Esophagus (tissue), 2 donors: ENCODE measurements at regions not wholly inside any gene's neighbourhood (a gene's known extent, or its start where the extent isn't known, plus 50 kb on each side); places are given as distances from the start of the nearest gene placed in this dataset.
"Not testable (repeated sequence)": the region's sequence is repeated elsewhere in the genome, so short reads cannot be mapped to it uniquely, and the experiment has no call there.

Experiments
- H3K27ac ChIP-seq, 2 donors: one replicate each; pipeline ENCODE4 v1.5.1; 2013; ENCODE audit warnings: low read depth in 2 of 2, mild to moderate bottlenecking in 2 of 2, inconsistent platforms in 1 of 2, low read length in 1 of 2, moderate library complexity in 1 of 2
- H3K27me3 ChIP-seq, 2 donors: one replicate each; pipeline ENCODE4 v1.6.1; 2013; ENCODE audit warnings: low read length in 2 of 2, control low read depth in 1 of 2, mild to moderate bottlenecking in 1 of 2; ENCODE audit not compliant: insufficient read depth in 2 of 2, control insufficient read depth in 1 of 2
- H3K36me3 ChIP-seq, 2 donors: one replicate each; pipeline ENCODE4 v1.6.1; 2013; ENCODE audit warnings: low read length in 1 of 2; ENCODE audit not compliant: control insufficient read depth in 2 of 2, insufficient read depth in 2 of 2
- H3K4me1 ChIP-seq, 2 donors: one replicate each; pipeline ENCODE4 v1.6.1; 2013; ENCODE audit warnings: low read length in 1 of 2; ENCODE audit not compliant: control insufficient read depth in 2 of 2, insufficient read depth in 2 of 2
- H3K4me3 ChIP-seq, 2 donors: one replicate each; pipeline ENCODE4 v1.5.1; 2013; ENCODE audit warnings: low read length in 2 of 2, mild to moderate bottlenecking in 2 of 2, low read depth in 1 of 2, moderate library complexity in 1 of 2
- H3K9me3 ChIP-seq, 2 donors: one replicate each; pipeline ENCODE4 v1.6.1; 2013; ENCODE audit warnings: mild to moderate bottlenecking in 2 of 2, low read depth in 1 of 2, low read length in 1 of 2, moderate library complexity in 1 of 2; ENCODE audit not compliant: control insufficient read depth in 2 of 2, insufficient read depth in 1 of 2
- WGBS, 2 donors: extraction: QIAGEN DNeasy Blood & Tissue Kit; methylation state at CpG; one replicate each; pipeline ENCODE4 v1.1.7; 2013; 5-methylcytosine and 5-hydroxymethylcytosine counted together
- donor health status: healthy with polysubstance abuse.
- donor health status: Bipolar disorder and iron deficiency.

DNA sequence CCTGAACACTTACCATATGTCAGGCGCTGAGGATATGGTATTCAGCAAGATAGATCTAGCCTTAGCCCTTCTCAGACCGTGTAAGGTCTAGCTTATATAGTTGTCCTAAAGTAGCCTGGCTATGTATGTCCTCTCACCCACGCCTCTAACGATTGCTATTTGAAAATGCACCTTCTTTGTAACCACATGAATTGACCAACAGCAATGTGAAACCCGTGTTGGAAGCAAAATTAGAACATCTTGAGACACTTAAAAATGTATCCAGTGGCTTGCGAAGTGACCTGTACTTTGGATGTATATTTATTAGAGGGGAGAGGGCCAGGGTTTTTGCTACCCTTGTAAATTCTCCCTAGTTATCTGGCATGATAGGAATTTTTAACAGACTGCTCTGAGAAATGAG is 860.0 kb upstream of the ZEB2 start:
- H3K27ac ChIP-seq = no peak overlapping the region
- 87 to 90% methylated on average over 6 of the region's 6 CpGs for WGBS, 2 donors
- no peak overlapping the region for H3K4me3 ChIP-seq
- no peaks in the 10 kb centered on the region for H3K4me1 ChIP-seq
- no peaks in the 10 kb centered on the region for H3K9me3 ChIP-seq
- H3K36me3 ChIP-seq = no peaks in the 10 kb centered on the region
- H3K27me3 ChIP-seq = no peaks in the 10 kb centered on the region

GRCh38 chr2:145374165-145374564 is 854.2 kb upstream of the ZEB2 start:
- no peak overlapping the region for H3K4me3 ChIP-seq
- no peaks in the 10 kb centered on the region for H3K9me3 ChIP-seq
- H3K4me1 ChIP-seq = no peaks in the 10 kb centered on the region
- no peaks in the 10 kb centered on the region for H3K36me3 ChIP-seq
- no peaks in the 10 kb centered on the region for H3K27me3 ChIP-seq
- H3K27ac ChIP-seq = no peak overlapping the region

GRCh38 chr2:145367334-145367733 is 847.4 kb upstream of the ZEB2 start:
- H3K9me3 ChIP-seq, H3K27me3 ChIP-seq, H3K4me3 ChIP-seq, H3K36me3 ChIP-seq, H3K27ac ChIP-seq, H3K4me1 ChIP-seq: not testable (repeated sequence)
- 96 to 97% methylated on average over 3 of the region's 3 CpGs for WGBS, 2 donors

DNA sequence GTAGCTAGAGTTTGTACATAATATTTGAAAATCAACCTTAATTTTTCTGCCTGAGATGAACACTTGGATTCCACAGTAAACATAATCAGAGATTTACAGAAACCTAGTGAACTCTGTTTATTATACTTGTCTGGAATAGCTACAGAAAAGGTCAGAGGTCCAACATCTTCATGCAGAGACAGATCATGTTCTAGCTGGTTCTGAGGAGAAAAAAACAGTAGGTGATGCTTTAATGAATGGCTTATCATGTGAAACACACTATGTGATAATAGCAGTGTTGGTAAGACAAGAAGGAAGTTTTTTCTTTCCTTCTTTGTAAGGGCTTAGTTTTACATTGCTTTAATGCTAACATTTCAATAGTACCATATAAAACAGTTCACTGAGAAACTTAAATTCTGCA is 846.4 kb upstream of the ZEB2 start:
- H3K27ac ChIP-seq = no peak overlapping the region
- no peaks in the 10 kb centered on the region for H3K4me1 ChIP-seq
- H3K9me3 ChIP-seq = no peaks in the 10 kb centered on the region
- H3K4me3 ChIP-seq = no peak overlapping the region
- no peaks in the 10 kb centered on the region for H3K36me3 ChIP-seq
- no peaks in the 10 kb centered on the region for H3K27me3 ChIP-seq

- H3K4me1 ChIP-seq = no peaks in the 10 kb centered on the region
- no peaks in the 10 kb centered on the region for H3K36me3 ChIP-seq
- H3K4me3 ChIP-seq = no peak overlapping the region
- 92 to 95% methylated on average over 7 of the region's 7 CpGs for WGBS, 2 donors
- H3K27me3 ChIP-seq = no peaks in the 10 kb centered on the region
- H3K9me3 ChIP-seq = no peaks in the 10 kb centered on the region
- no peak overlapping the region for H3K27ac ChIP-seq
Measured at GRCh38 chr2:145360129-145360790, 840.3 kb upstream of the ZEB2 start.

- no peaks in the 10 kb centered on the region for H3K4me1 ChIP-seq
- H3K4me3 ChIP-seq = no peak overlapping the region
- 85 to 92% methylated on average over 3 of the region's 3 CpGs for WGBS, 2 donors
- no peaks in the 10 kb centered on the region for H3K36me3 ChIP-seq
- no peaks in the 10 kb centered on the region for H3K9me3 ChIP-seq
- no peak overlapping the region for H3K27ac ChIP-seq
- H3K27me3 ChIP-seq = no peaks in the 10 kb centered on the region
Measured at GRCh38 chr2:145359561-145359960, 839.6 kb upstream of the ZEB2 start.

DNA sequence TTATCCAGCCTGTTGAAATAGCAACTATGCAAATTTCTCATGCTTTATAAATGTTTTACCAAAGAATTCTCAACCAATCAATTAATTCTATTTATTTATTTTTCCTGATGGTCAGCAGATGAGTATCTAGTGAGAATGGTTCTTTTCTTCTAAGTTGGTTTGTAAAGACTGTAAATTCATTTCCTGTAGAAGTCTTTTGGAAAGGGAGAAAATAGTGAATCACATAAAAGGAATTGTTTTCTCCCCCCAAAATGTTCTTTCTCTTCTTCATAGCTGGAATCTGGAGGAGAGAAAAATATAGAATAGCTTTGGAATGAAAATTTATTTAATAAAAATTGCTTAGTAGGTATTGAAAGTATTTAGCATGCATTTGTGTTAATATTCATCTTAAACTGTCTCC is 836.1 kb upstream of the ZEB2 start:
- Histone ChIP-seq H3K4me3 (no peak overlapping the region), H3K9me3 (no peaks in the 10 kb centered on the region), H3K36me3 (no peaks in the 10 kb centered on the region), H3K27me3 (no peaks in the 10 kb centered on the region), H3K27ac (no peak overlapping the region), H3K4me1 (no peaks in the 10 kb centered on the region)

DNA sequence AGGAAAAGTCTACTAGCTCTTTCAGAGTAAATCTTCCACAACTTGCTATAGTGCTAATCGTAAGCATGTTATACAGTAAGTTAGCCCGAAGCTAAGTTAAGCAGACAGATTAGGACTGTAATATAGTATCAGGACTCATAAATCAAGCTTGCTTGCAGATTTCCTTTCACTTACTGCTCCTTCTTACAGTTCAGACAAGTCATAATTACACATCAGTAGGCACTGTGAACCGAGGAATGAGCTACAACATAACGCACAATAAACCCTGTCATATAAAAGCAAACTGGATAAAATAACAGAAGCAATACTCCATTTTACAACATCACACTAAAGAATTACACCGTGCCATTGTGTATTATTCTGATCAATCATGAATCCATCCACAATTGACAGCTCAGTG is 832.6 kb upstream of the ZEB2 start:
- Histone ChIP-seq H3K4me3 (no peak overlapping the region), H3K27ac (no peak overlapping the region), H3K36me3 (no peaks in the 10 kb centered on the region), H3K4me1 (no peaks in the 10 kb centered on the region), H3K27me3 (no peaks in the 10 kb centered on the region), H3K9me3 (no peaks in the 10 kb centered on the region)
- WGBS, 2 donors = 53 to 70% methylated on average over 5 of the region's 5 CpGs

- Histone ChIP-seq H3K27me3 (no peaks in the 10 kb centered on the region), H3K4me1 (no peaks in the 10 kb centered on the region), H3K4me3 (no peak overlapping the region), H3K27ac (no peak overlapping the region), H3K36me3 (no peaks in the 10 kb centered on the region), H3K9me3 (no peaks in the 10 kb centered on the region)
- WGBS, 2 donors = 73 to 74% methylated on average over 2 of the region's 2 CpGs
Measured at GRCh38 chr2:145351864-145352425, 832.0 kb upstream of the ZEB2 start.

DNA sequence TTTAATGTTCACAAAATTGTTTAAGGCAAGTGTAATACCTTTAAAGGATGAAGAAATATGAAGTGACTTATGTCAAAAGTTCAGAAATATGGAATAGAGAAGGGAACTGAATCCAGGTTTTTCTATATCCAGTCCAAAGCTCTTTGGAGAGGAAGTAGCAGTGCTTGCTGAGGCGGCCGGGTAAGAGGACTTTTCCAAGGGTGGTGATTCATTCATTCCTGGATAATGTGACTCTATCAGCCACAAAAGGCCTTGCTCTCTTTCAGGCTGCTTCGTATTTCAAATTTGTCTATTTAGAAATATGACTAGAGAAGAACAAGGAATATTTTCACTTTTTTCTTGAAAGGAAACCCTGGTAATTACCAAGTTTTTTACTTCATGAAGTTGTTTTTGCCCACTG is 830.1 kb upstream of the ZEB2 start:
- H3K4me3 ChIP-seq = no peak overlapping the region
- no peaks in the 10 kb centered on the region for H3K9me3 ChIP-seq
- H3K27me3 ChIP-seq = no peaks in the 10 kb centered on the region
- WGBS, 2 donors = 72 to 76% methylated on average over 3 of the region's 3 CpGs
- no peaks in the 10 kb centered on the region for H3K4me1 ChIP-seq
- H3K27ac ChIP-seq = no peak overlapping the region
- H3K36me3 ChIP-seq = no peaks in the 10 kb centered on the region
